HEK293 (cell line): ENCODE measurements at regions not wholly inside any gene's neighbourhood (a gene's known extent, or its start where the extent isn't known, plus 50 kb on each side); places are given as distances from the start of the nearest gene placed in this dataset.

Source experiments
- CTCF ChIA-PET: fragments of 350-600 bp; formaldehyde crosslinking; extraction: SDS; loops from one replicate; lab custom pipeline; 2021; ENCODE audit warnings: antibody characterized with exemption; lab: Yijun Ruan, JAX
- POLR2A ChIA-PET: fragments of 300-600 bp; formaldehyde crosslinking; extraction: SDS; loops from one replicate; lab custom pipeline; 2020; ENCODE audit warnings: antibody characterized with exemption, inconsistent platforms; lab: Yijun Ruan, JAX
- H3K27ac ChIP-seq: fragments of 200-500 bp; sonication (Bioruptor generic); 2 replicates; pipeline ENCODE4 v1.5.1; 2014; ENCODE audit warnings: low read depth, low read length, control low read depth, inconsistent platforms; ENCODE audit errors: extremely low read depth
- H3K36me3 ChIP-seq, 2 experiments: fragments of 200-500 bp in 1 of 2; sonication (Bioruptor generic) in 1 of 2; 1 replicate in 1 of 2; 2 replicates in 1 of 2; pipeline ENCODE4 v1.5.1; 2014 to 2017; ENCODE audit warnings: inconsistent platforms in 2 of 2, low read length in 2 of 2; ENCODE audit not compliant: control insufficient read depth in 2 of 2, insufficient read depth in 1 of 2
- H3K4me1 ChIP-seq: fragments of 200-500 bp; sonication (Bioruptor generic); 2 replicates; pipeline ENCODE4 v1.5.1; 2014; ENCODE audit warnings: mild to moderate bottlenecking, low read length, inconsistent platforms; ENCODE audit not compliant: control insufficient read depth, insufficient read depth
- H3K4me3 ChIP-seq: 2 replicates; pipeline ENCODE4 v1.5.1; 2011; ENCODE audit warnings: low read depth, mild to moderate bottlenecking, control low read depth, low read length, moderate library complexity
- H3K9me3 ChIP-seq: fragments of 200-500 bp; sonication (Bioruptor generic); 2 replicates; pipeline ENCODE4 v1.5.1; 2014; ENCODE audit warnings: low read depth, low read length, inconsistent platforms; ENCODE audit not compliant: control insufficient read depth, insufficient read depth
- FEZF1 ChIP-seq: fragments of 450-650 bp; formaldehyde crosslinking; IDR thresholded peaks from 2 replicates; pipeline ENCODE4 v1.5.1; 2016; ENCODE audit warnings: missing biosample characterization, missing genetic modification characterization
- GLIS1 ChIP-seq: fragments of 450-650 bp; formaldehyde crosslinking; IDR thresholded peaks from 2 replicates; pipeline ENCODE4 v1.5.1; 2016; ENCODE audit warnings: missing biosample characterization, missing genetic modification characterization
- GLIS2 ChIP-seq: fragments of 450-650 bp; formaldehyde crosslinking; IDR thresholded peaks from 2 replicates; pipeline ENCODE4 v1.5.1; 2016; ENCODE audit warnings: missing biosample characterization, missing genetic modification characterization
- IKZF3 ChIP-seq: fragments of 450-650 bp; IDR thresholded peaks from 2 replicates; pipeline ENCODE4 v1.5.0; 2018; ENCODE audit warnings: missing biosample characterization, mild to moderate bottlenecking, missing genetic modification characterization, moderate library complexity
- KLF10 ChIP-seq: fragments of 450-650 bp; IDR thresholded peaks from 2 replicates; pipeline ENCODE4 v1.5.1; 2018; ENCODE audit warnings: missing biosample characterization, mild to moderate bottlenecking, missing genetic modification characterization
- REST ChIP-seq: fragments of 450-650 bp; formaldehyde crosslinking; IDR thresholded peaks from 2 replicates; pipeline ENCODE4 v1.5.1; 2016; ENCODE audit warnings: missing biosample characterization, missing genetic modification characterization
- SCRT1 ChIP-seq: fragments of 450-650 bp; formaldehyde crosslinking; IDR thresholded peaks from 2 replicates; pipeline ENCODE4 v1.5.1; 2016; ENCODE audit warnings: missing biosample characterization, missing genetic modification characterization, borderline replicate concordance
- YY1 ChIP-seq: fragments of 450-650 bp; formaldehyde crosslinking; IDR thresholded peaks from 2 replicates; pipeline ENCODE4 v1.5.1; 2018; ENCODE audit warnings: missing biosample characterization, missing genetic modification characterization
- ZBTB11 ChIP-seq: fragments of 450-650 bp; formaldehyde crosslinking; conservative IDR thresholded peaks from 2 replicates; pipeline ENCODE4 v1.5.1; 2016; ENCODE audit warnings: low read depth, missing biosample characterization, missing genetic modification characterization
- ZIC2 ChIP-seq: fragments of 450-650 bp; formaldehyde crosslinking; IDR thresholded peaks from 2 replicates; pipeline ENCODE4 v1.5.1; 2016; ENCODE audit warnings: missing biosample characterization, missing genetic modification characterization
- ZNF146 ChIP-seq: fragments of 450-650 bp; formaldehyde crosslinking; IDR thresholded peaks from 2 replicates; pipeline ENCODE4 v1.5.1; 2016; ENCODE audit warnings: missing biosample characterization, missing genetic modification characterization
- ZNF2 ChIP-seq: fragments of 450-650 bp; formaldehyde crosslinking; IDR thresholded peaks from 2 replicates; pipeline ENCODE4 v1.5.1; 2016; ENCODE audit warnings: missing biosample characterization, missing genetic modification characterization
- ZNF214 ChIP-seq: fragments of 450-650 bp; formaldehyde crosslinking; IDR thresholded peaks from 2 replicates; pipeline ENCODE4 v1.5.1; 2017; ENCODE audit warnings: missing biosample characterization, mild to moderate bottlenecking, missing genetic modification characterization, borderline replicate concordance
- ZNF488 ChIP-seq: fragments of 450-650 bp; formaldehyde crosslinking; IDR thresholded peaks from 2 replicates; pipeline ENCODE4 v1.5.1; 2016; ENCODE audit warnings: missing biosample characterization, missing genetic modification characterization
- ZNF501 ChIP-seq: fragments of 450-650 bp; formaldehyde crosslinking; IDR thresholded peaks from 2 replicates; pipeline ENCODE4 v1.5.1; 2016; ENCODE audit warnings: missing biosample characterization, missing genetic modification characterization
- ZNF560 ChIP-seq: fragments of 450-650 bp; formaldehyde crosslinking; IDR thresholded peaks from 2 replicates; pipeline ENCODE4 v1.5.1; 2017; ENCODE audit warnings: missing biosample characterization, missing genetic modification characterization, borderline replicate concordance
- ZNF571 ChIP-seq: fragments of 450-650 bp; formaldehyde crosslinking; IDR thresholded peaks from 2 replicates; pipeline ENCODE4 v1.5.0; 2017; ENCODE audit warnings: missing biosample characterization, missing genetic modification characterization
- ZNF626 ChIP-seq: fragments of 450-650 bp; sonication (Bioruptor Pico); formaldehyde crosslinking; IDR thresholded peaks from 2 replicates; pipeline ENCODE4 v1.5.1; 2018; ENCODE audit warnings: missing biosample characterization, missing genetic modification characterization, inconsistent platforms
- ZNF629 ChIP-seq: fragments of 450-650 bp; formaldehyde crosslinking; IDR thresholded peaks from 2 replicates; pipeline ENCODE4 v1.5.1; 2017; ENCODE audit warnings: missing biosample characterization, missing genetic modification characterization
- ZNF704 ChIP-seq: fragments of 450-650 bp; formaldehyde crosslinking; IDR thresholded peaks from 2 replicates; pipeline ENCODE4 v1.5.1; 2016; ENCODE audit warnings: missing biosample characterization, missing genetic modification characterization
- ZNF707 ChIP-seq: fragments of 450-650 bp; formaldehyde crosslinking; IDR thresholded peaks from 2 replicates; pipeline ENCODE4 v1.5.1; 2016; ENCODE audit warnings: missing biosample characterization, missing genetic modification characterization

- Histone ChIP-seq H3K36me3 (no peaks in the 10 kb centered on the region), H3K9me3 (no peaks in the 10 kb centered on the region), H3K4me1 (no peaks in the 10 kb centered on the region), H3K27ac (no peak overlapping the region), H3K4me3 (no peak overlapping the region)
- TF ChIP-seq ZNF626 (tag by site-specific recombination) (no peak), ZBTB11 (tag by site-specific recombination) (no peak), ZIC2 (tag by site-specific recombination) (0 out of 2 replicates have a peak, but pooled peaks have one; percentile 7), ZNF704 (tag by site-specific recombination) (no peak), ZNF488 (tag by site-specific recombination) (no peak), GLIS1 (tag by site-specific recombination) (peak; percentile 20; the same call in 1 of the 2 replicates), GLIS2 (tag by site-specific recombination) (peak; percentile 40; the same call in 1 of the 2 replicates), FEZF1 (tag by site-specific recombination) (no peak), REST (no peak)
- POLR2A ChIA-PET = no interaction called here
- CTCF ChIA-PET = no interaction called here
Measured at GRCh38 chr9:126066131-126066530, 260.5 kb upstream of the MVB12B start.

- no peak overlapping the region for H3K27ac ChIP-seq
- no peaks in the 10 kb centered on the region for H3K36me3 ChIP-seq
- H3K4me1 ChIP-seq = no peaks in the 10 kb centered on the region
- no peaks in the 10 kb centered on the region for H3K9me3 ChIP-seq
- H3K4me3 ChIP-seq = no peak overlapping the region
- POLR2A ChIA-PET = no interaction called here
- CTCF ChIA-PET = interaction anchor here (0.7 kb wide), 1 partner anchor 22 kb away, joined by 3 read pairs; no protein-coding TSS in a partner anchor
- TF ChIP-seq ZNF707 = no peak
- TF ChIP-seq ZNF629 (tag by site-specific recombination) = no peak
- no peak for TF ChIP-seq ZNF146 (tag by site-specific recombination)
- TF ChIP-seq ZNF560 (tag by site-specific recombination) = no peak
- TF ChIP-seq YY1 (tag by site-specific recombination) = no peak
- no peak for TF ChIP-seq KLF10
- TF ChIP-seq ZNF214 (tag by site-specific recombination) = no peak
- no peak for TF ChIP-seq ZNF2 (tag by site-specific recombination)
- TF ChIP-seq SCRT1 (tag by site-specific recombination) = no peak
- no peak for TF ChIP-seq IKZF3 (tag by site-specific recombination)
- no peak for TF ChIP-seq ZNF501
- TF ChIP-seq ZNF571 (tag by site-specific recombination) = no peak
Measured at GRCh38 chr9:126067031-126067734, 259.4 kb upstream of the MVB12B start.
